ENCODE measurements at regions not wholly inside any gene's neighbourhood (a gene's known extent, or its start where the extent isn't known, plus 50 kb on each side); places are given as distances from the start of the nearest gene placed in this dataset.

DNA sequence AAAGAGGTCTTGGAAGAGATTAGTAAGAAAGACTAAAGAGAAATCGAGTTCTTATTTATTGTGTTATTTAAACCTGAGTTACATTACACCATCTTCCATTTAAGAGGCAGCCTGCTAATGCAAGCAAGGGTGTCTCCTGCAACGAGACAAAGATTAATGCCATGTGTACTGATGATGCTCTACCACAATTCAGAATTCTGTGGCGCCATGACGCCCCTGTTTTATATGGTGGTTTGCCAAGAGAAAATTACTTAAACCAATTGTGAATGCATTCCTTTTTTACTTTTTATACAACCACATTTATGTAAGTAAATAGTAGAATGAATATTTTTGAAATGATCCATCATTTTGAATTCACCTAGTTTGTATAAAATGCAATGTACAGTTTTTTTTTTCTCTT lies 356.1 kb upstream of the ZEB2 start:
- H3K4me1 Mint-ChIP-seq: peaks cover 13% of the 10 kb centered on the region
- H3K9me3 Mint-ChIP-seq: no peaks in the 10 kb centered on the region
- no peaks in the 10 kb centered on the region for H4K20me1 ChIP-seq (replicated peaks; ENCODE audit: insufficient read depth)
- no peak overlapping the region for H3K4me3 Mint-ChIP-seq
- H3K4me3 ChIP-seq: no peak overlapping the region
- H3K36me3 Mint-ChIP-seq (ENCODE audit: low read depth): no peaks in the 10 kb centered on the region
- no peaks in the 10 kb centered on the region for H3K36me3 ChIP-seq (ENCODE audit: insufficient read depth)
- H3K79me2 ChIP-seq (replicated peaks; ENCODE audit: insufficient read depth): no peaks in the 10 kb centered on the region
- no peak overlapping the region for H3K27ac ChIP-seq (ENCODE audit: low read depth)
- no peak overlapping the region for H3K27ac Mint-ChIP-seq
- peaks cover 5% of the 10 kb centered on the region; the same call in 1 of the 2 replicates for H3K4me1 ChIP-seq (ENCODE audit: insufficient read depth)
- no peaks in the 10 kb centered on the region; the same call in 1 of the 2 replicates for H3K9me2 ChIP-seq (ENCODE audit: insufficient read depth)
- no peaks in the 10 kb centered on the region for H3K27me3 ChIP-seq (ENCODE audit: insufficient read depth)
- ATAC-seq: no peak
- DNase-seq (ENCODE audit: low spot score): no peak
- TF ChIP-seq EZH2 (IDR thresholded peaks at IDR 0.05; ENCODE audit: low read depth, unreplicated experiment) (no peak), STAT1 (IDR thresholded peaks at IDR 0.05; ENCODE audit: unreplicated experiment) (no peak), CREB1 (CRISPR knock-in tag; IDR thresholded peaks at IDR 0.05; ENCODE audit: low read depth) (no peak)
- TF ChIP-seq, protein P1, sequence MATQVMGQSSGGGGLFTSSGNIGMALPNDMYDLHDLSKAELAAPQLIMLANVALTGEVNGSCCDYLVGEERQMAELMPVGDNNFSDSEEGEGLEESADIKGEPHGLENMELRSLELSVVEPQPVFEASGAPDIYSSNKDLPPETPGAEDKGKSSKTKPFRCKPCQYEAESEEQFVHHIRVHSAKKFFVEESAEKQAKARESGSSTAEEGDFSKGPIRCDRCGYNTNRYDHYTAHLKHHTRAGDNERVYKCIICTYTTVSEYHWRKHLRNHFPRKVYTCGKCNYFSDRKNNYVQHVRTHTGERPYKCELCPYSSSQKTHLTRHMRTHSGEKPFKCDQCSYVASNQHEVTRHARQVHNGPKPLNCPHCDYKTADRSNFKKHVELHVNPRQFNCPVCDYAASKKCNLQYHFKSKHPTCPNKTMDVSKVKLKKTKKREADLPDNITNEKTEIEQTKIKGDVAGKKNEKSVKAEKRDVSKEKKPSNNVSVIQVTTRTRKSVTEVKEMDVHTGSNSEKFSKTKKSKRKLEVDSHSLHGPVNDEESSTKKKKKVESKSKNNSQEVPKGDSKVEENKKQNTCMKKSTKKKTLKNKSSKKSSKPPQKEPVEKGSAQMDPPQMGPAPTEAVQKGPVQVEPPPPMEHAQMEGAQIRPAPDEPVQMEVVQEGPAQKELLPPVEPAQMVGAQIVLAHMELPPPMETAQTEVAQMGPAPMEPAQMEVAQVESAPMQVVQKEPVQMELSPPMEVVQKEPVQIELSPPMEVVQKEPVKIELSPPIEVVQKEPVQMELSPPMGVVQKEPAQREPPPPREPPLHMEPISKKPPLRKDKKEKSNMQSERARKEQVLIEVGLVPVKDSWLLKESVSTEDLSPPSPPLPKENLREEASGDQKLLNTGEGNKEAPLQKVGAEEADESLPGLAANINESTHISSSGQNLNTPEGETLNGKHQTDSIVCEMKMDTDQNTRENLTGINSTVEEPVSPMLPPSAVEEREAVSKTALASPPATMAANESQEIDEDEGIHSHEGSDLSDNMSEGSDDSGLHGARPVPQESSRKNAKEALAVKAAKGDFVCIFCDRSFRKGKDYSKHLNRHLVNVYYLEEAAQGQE (IDR thresholded peaks at IDR 0.05; ENCODE audit: unreplicated experiment): no peak
- H3K27me3 Mint-ChIP-seq (ENCODE audit: insufficient read depth, low read depth, poor library complexity): no peaks in the 10 kb centered on the region
- H2AFZ ChIP-seq: no peak overlapping the region
- H3F3A ChIP-seq (replicated peaks; ENCODE audit: low read depth): no peaks in the 10 kb centered on the region
- no peak overlapping the region for H3K4me2 ChIP-seq

DNA sequence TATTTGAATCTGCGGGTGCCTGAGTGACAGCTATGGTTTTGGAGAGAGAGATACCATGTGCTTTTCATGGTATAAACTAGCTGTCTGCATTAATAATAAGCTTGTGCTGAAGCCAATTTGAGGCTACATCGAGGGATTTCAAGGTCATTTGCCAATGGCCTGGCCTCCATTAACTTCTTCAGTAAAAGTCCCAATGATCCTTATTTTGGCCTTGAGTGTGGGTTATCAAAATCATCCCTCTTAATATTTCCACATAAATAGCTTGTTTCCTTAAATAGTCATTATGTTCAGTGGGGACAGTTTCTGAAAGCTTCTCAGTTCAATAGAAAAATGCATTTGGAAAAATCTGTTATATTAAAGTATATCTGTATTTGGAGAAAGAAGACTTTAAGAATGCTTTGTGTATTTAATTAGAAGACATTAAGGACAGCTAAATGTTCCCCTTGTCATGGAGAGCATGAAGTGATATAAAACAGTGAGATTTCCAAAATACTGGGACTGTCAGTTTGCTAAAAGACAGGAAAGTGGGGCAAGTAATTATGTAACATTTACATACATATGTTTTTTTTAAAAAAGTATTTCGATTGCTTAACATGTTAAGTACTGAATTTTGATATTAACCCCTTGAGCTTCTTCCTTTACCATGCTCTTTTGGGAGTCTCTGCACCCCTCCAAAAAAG lies 355.5 kb upstream of the ZEB2 start:
- Mint-ChIP-seq H3K4me3 (no peak overlapping the region), H3K27ac (no peak overlapping the region), H3K36me3 (ENCODE audit: low read depth) (no peaks in the 10 kb centered on the region), H3K27me3 (ENCODE audit: insufficient read depth, low read depth, poor library complexity) (no peaks in the 10 kb centered on the region), H3K9me3 (no peaks in the 10 kb centered on the region), H3K4me1 (peaks cover 13% of the 10 kb centered on the region)
- Histone ChIP-seq H3K4me2 (no peak overlapping the region), H3K79me2 (replicated peaks; ENCODE audit: insufficient read depth) (no peaks in the 10 kb centered on the region), H3K9me2 (ENCODE audit: insufficient read depth) (no peaks in the 10 kb centered on the region; the same call in 1 of the 2 replicates), H3K36me3 (ENCODE audit: insufficient read depth) (no peaks in the 10 kb centered on the region), H3K27me3 (ENCODE audit: insufficient read depth) (no peaks in the 10 kb centered on the region), H3K4me3 (no peak overlapping the region), H3K4me1 (ENCODE audit: insufficient read depth) (peaks cover 5% of the 10 kb centered on the region; the same call in 1 of the 2 replicates), H4K20me1 (replicated peaks; ENCODE audit: insufficient read depth) (no peaks in the 10 kb centered on the region), H3K27ac (ENCODE audit: low read depth) (no peak overlapping the region), H2AFZ (no peak overlapping the region), H3F3A (replicated peaks; ENCODE audit: low read depth) (no peaks in the 10 kb centered on the region)
- no peak for ATAC-seq
- no peak for DNase-seq (ENCODE audit: low spot score)
- TF ChIP-seq, protein P2, sequence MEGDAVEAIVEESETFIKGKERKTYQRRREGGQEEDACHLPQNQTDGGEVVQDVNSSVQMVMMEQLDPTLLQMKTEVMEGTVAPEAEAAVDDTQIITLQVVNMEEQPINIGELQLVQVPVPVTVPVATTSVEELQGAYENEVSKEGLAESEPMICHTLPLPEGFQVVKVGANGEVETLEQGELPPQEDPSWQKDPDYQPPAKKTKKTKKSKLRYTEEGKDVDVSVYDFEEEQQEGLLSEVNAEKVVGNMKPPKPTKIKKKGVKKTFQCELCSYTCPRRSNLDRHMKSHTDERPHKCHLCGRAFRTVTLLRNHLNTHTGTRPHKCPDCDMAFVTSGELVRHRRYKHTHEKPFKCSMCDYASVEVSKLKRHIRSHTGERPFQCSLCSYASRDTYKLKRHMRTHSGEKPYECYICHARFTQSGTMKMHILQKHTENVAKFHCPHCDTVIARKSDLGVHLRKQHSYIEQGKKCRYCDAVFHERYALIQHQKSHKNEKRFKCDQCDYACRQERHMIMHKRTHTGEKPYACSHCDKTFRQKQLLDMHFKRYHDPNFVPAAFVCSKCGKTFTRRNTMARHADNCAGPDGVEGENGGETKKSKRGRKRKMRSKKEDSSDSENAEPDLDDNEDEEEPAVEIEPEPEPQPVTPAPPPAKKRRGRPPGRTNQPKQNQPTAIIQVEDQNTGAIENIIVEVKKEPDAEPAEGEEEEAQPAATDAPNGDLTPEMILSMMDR (conservative IDR thresholded peaks at IDR 0.05; ENCODE audit: low read depth in 2 of 2): no peak
- no peak for TF ChIP-seq JUNB (IDR thresholded peaks at IDR 0.05; ENCODE audit: unreplicated experiment)
- no peak for TF ChIP-seq EZH2 (IDR thresholded peaks at IDR 0.05; ENCODE audit: low read depth, unreplicated experiment)
- TF ChIP-seq STAT1 (IDR thresholded peaks at IDR 0.05; ENCODE audit: unreplicated experiment): no peak
- TF ChIP-seq EZH2phosphoT487 (IDR thresholded peaks at IDR 0.05; ENCODE audit: unreplicated experiment): no peak
- no peak for TF ChIP-seq POLR2AphosphoS5 (IDR thresholded peaks at IDR 0.05; ENCODE audit: low read depth)
- TF ChIP-seq ZNF331 (CRISPR knock-in tag; IDR thresholded peaks at IDR 0.05; ENCODE audit: low read depth): no peak
- no peak for TF ChIP-seq CREB1 (CRISPR knock-in tag; IDR thresholded peaks at IDR 0.05; ENCODE audit: low read depth)
- TF ChIP-seq, protein P3, sequence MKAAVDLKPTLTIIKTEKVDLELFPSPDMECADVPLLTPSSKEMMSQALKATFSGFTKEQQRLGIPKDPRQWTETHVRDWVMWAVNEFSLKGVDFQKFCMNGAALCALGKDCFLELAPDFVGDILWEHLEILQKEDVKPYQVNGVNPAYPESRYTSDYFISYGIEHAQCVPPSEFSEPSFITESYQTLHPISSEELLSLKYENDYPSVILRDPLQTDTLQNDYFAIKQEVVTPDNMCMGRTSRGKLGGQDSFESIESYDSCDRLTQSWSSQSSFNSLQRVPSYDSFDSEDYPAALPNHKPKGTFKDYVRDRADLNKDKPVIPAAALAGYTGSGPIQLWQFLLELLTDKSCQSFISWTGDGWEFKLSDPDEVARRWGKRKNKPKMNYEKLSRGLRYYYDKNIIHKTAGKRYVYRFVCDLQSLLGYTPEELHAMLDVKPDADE (IDR thresholded peaks at IDR 0.05): no peak

All from GM23338 (cell line).